ENCODE measurements at regions not wholly inside any gene's neighbourhood (a gene's known extent, or its start where the extent isn't known, plus 50 kb on each side); places are given as distances from the start of the nearest gene placed in this dataset.
"Not testable (repeated sequence)": the region's sequence is repeated elsewhere in the genome, so short reads cannot be mapped to it uniquely, and the experiment has no call there.

GRCh38 chr10:117754770-117755658 is 212.5 kb downstream of the EMX2 start:
- DNase-seq, result no peak

GRCh38 chr10:117755659-117756014 is 213.1 kb downstream of the EMX2 start:
- no peak for DNase-seq

- DNase-seq, result no peak
These were observed 214.7 kb downstream of the EMX2 start for GRCh38 chr10:117757086-117757720.

- no peak for DNase-seq
These were observed 216.7 kb downstream of the EMX2 start for GRCh38 chr10:117759266-117759665.

- no peak for DNase-seq
These were observed 219.1 kb downstream of the EMX2 start for GRCh38 chr10:117761695-117762094.

- no peak for DNase-seq
These were observed 219.7 kb downstream of the EMX2 start for GRCh38 chr10:117762126-117762818.

GRCh38 chr10:117762819-117763172 is 220.2 kb downstream of the EMX2 start:
- DNase-seq, result no peak

- DNase-seq, result no peak
These were observed 221.0 kb downstream of the EMX2 start for GRCh38 chr10:117763528-117763927.

- DNase-seq, result no peak
These were observed 225.9 kb downstream of the EMX2 start for GRCh38 chr10:117768333-117769042.

- DNase-seq, result no peak
These were observed 233.0 kb downstream of the EMX2 start for GRCh38 chr10:117775526-117775925.

GRCh38 chr10:117777222-117777621 is 234.7 kb downstream of the EMX2 start:
- DNase-seq, result not testable (repeated sequence)

GRCh38 chr10:117778241-117778640 is 235.7 kb downstream of the EMX2 start:
- no peak for DNase-seq

GRCh38 chr10:117780411-117780810 is 237.9 kb downstream of the EMX2 start:
- DNase-seq, result no peak

- no peak for DNase-seq
These were observed 238.8 kb downstream of the EMX2 start for GRCh38 chr10:117781216-117781831.

GRCh38 chr10:117782276-117782675 is 239.7 kb downstream of the EMX2 start:
- DNase-seq, result no peak

GRCh38 chr10:117783698-117784395 is 241.3 kb downstream of the EMX2 start:
- no peak for DNase-seq

- DNase-seq, result no peak
These were observed 242.2 kb downstream of the EMX2 start for GRCh38 chr10:117784776-117785175.

GRCh38 chr10:117788911-117789310 is 246.4 kb downstream of the EMX2 start:
- DNase-seq, result no peak

GRCh38 chr10:117790179-117790578 is 247.6 kb downstream of the EMX2 start:
- DNase-seq, result no peak

GRCh38 chr10:117790621-117791020 is 248.1 kb downstream of the EMX2 start:
- DNase-seq, result no peak

GRCh38 chr10:117792214-117792613 is 249.7 kb downstream of the EMX2 start:
- DNase-seq, result no peak

- no peak for DNase-seq
These were observed 250.5 kb downstream of the RAB11FIP2 start for GRCh38 chr10:117796130-117796745.
